ENCODE measurements at regions not wholly inside any gene's neighbourhood (a gene's known extent, or its start where the extent isn't known, plus 50 kb on each side); places are given as distances from the start of the nearest gene placed in this dataset.
"Not testable (repeated sequence)": the region's sequence is repeated elsewhere in the genome, so short reads cannot be mapped to it uniquely, and the experiment has no call there.

DNA sequence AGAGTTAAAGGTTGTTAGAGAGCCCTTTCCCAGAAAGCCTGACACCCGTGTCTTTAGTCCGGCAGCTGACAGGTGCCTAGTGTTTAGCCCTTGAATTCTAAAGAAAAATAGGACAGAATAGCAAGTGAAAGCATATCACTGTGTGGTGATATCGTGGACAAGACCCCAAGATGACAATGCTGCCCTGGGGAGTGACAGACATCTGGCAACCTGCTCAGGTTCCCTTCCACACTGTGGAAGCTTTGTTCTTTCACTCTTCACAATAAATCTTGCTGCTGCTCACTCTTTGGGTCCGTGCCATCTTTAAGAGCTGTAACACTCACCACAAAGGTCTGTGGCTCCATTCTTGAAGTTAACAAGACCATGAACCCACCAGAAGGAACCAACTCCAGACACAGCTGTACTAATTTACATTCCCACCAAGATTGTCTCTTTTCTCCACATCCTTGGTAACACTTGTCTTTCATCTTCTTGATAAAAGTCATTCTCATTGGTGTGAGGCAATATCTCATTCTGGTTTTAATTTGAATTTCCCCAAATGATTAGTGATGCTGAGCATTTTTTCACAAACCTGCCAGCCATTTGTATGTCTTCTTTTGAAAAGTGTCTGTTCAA is 107.6 kb upstream of the SGIP1 start:
- Histone ChIP-seq H4K20me1 (ENCODE audit: control insufficient read depth, insufficient read depth, insufficient read length) (no peaks in the 10 kb centered on the region), H3K9ac (ENCODE audit: extremely low read depth, insufficient read length, low read length) (no peak overlapping the region), H2BK15ac (ENCODE audit: low read depth, low read length) (no peak overlapping the region), H3K9me3 (ENCODE audit: control insufficient read depth, low read depth, low read length) (no peaks in the 10 kb centered on the region), H4K5ac (ENCODE audit: insufficient read length, low read depth, low read length) (no peak overlapping the region), H2BK5ac (ENCODE audit: insufficient read length, low read length) (no peak overlapping the region), H2AK5ac (ENCODE audit: insufficient read length, low read length) (no peak overlapping the region), H3K18ac (ENCODE audit: insufficient read length, low read depth, low read length) (no peak overlapping the region), H2BK20ac (ENCODE audit: low read depth, low read length, poor library complexity, severe bottlenecking) (no peak overlapping the region), H2BK120ac (ENCODE audit: low read depth, low read length, poor library complexity, severe bottlenecking) (no peak overlapping the region), H4K91ac (ENCODE audit: insufficient read length, low read depth, low read length) (no peak overlapping the region), H3K4me1 (ENCODE audit: insufficient read depth, low read length) (peaks cover 4% of the 10 kb centered on the region; the same call in 1 of the 2 replicates), H3K14ac (ENCODE audit: insufficient read depth, low read length) (no peak overlapping the region), H3K79me1 (ENCODE audit: insufficient read depth, low read depth, low read length, poor library complexity, severe bottlenecking) (no peaks in the 10 kb centered on the region), H3K23ac (ENCODE audit: insufficient read length, low read depth, low read length) (no peak overlapping the region), H4K8ac (replicated peaks; ENCODE audit: insufficient read length, low read depth, low read length) (no peak overlapping the region), H3K4me2 (ENCODE audit: insufficient read depth, insufficient read length, low read length) (no peak overlapping the region), H3K23me2 (ENCODE audit: insufficient read length, low read depth, low read length, poor library complexity, severe bottlenecking) (no peaks in the 10 kb centered on the region), H3K79me2 (ENCODE audit: insufficient read depth, low read length) (no peaks in the 10 kb centered on the region), H3K4ac (ENCODE audit: low read depth, low read length) (no peak overlapping the region), H3K56ac (ENCODE audit: insufficient read length, low read depth, low read length) (no peak overlapping the region), H2BK12ac (ENCODE audit: insufficient read length, low read depth, low read length) (no peak overlapping the region), H3K27ac (ENCODE audit: insufficient read length, low read depth, low read length) (no peak overlapping the region), H2AFZ (ENCODE audit: low read length) (no peak overlapping the region), H3T11ph (ENCODE audit: low read length) (no peak overlapping the region), H3K27me3 (ENCODE audit: insufficient read depth, low read length) (no peaks in the 10 kb centered on the region)
- Mint-ChIP-seq H3K4me3 (no peak overlapping the region; a peak in 1 of 5 replicates), H3K27me3 (ENCODE audit: low read depth) (no peaks in the 10 kb centered on the region), H3K4me1 (peaks cover 30 to 32% of the 10 kb centered on the region in 2 experiments), H3K27ac (peak overlapping the region in 2 of 3 experiments; percentile 96 to 97; a peak in 3 of 7 replicates), H3K36me3 (ENCODE audit: insufficient read depth in 1 of 3, low read depth in 3 of 3) (peaks cover 13 to 52% (median 40%) of the 10 kb centered on the region in 3 experiments; a peak in 6 of 7 replicates), H3K9me3 (peaks cover 29 to 49% of the 10 kb centered on the region in 2 experiments)
- no CpG with 5 or more reads among the region's 4 CpGs for WGBS (ENCODE audit: extremely low coverage, insufficient read length, low lambda C conversion rate)
- no peak for DNase-seq
- TF ChIP-seq, protein P1, sequence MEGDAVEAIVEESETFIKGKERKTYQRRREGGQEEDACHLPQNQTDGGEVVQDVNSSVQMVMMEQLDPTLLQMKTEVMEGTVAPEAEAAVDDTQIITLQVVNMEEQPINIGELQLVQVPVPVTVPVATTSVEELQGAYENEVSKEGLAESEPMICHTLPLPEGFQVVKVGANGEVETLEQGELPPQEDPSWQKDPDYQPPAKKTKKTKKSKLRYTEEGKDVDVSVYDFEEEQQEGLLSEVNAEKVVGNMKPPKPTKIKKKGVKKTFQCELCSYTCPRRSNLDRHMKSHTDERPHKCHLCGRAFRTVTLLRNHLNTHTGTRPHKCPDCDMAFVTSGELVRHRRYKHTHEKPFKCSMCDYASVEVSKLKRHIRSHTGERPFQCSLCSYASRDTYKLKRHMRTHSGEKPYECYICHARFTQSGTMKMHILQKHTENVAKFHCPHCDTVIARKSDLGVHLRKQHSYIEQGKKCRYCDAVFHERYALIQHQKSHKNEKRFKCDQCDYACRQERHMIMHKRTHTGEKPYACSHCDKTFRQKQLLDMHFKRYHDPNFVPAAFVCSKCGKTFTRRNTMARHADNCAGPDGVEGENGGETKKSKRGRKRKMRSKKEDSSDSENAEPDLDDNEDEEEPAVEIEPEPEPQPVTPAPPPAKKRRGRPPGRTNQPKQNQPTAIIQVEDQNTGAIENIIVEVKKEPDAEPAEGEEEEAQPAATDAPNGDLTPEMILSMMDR (conservative IDR thresholded peaks at IDR 0.05), result no peak

DNA sequence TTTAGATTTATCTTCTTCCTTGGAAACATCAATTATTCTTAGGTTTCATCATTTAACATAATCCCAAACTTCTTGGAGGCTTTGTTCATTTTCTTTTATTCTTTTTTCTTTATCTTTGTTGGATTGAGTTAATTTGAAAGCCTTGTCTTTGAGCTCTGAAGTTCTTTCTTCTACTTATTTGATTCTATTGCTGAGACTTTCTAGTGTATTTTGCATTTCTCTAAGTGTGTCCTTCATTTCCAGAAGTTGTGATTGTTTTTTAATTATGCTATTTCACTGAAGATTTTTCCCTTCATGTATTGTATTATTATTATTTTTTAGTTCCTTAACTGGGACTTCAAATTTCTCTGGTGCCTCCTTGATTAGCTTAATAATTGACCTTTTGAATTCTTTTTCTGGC is 103.1 kb upstream of the SGIP1 start:
- Mint-ChIP-seq H3K36me3 (ENCODE audit: insufficient read depth in 1 of 3, low read depth in 3 of 3) (peaks cover 13 to 49% (median 38%) of the 10 kb centered on the region in 3 experiments; a peak in 6 of 7 replicates), H3K9me3 (peaks cover 29 to 52% of the 10 kb centered on the region in 2 experiments)
- not testable (repeated sequence) for H3K4me1 ChIP-seq (ENCODE audit: insufficient read depth, low read length)

More for the DNA sequence above, 103.1 kb upstream of the SGIP1 start:
- not testable (repeated sequence) for H3K9me3 ChIP-seq (ENCODE audit: control insufficient read depth, low read depth, low read length); H3K27ac Mint-ChIP-seq; DNase-seq; H3K27ac ChIP-seq (ENCODE audit: insufficient read length, low read depth, low read length); H3K4me2 ChIP-seq (ENCODE audit: insufficient read depth, insufficient read length, low read length); H2BK120ac ChIP-seq (ENCODE audit: low read depth, low read length, poor library complexity, severe bottlenecking); H2BK5ac ChIP-seq (ENCODE audit: insufficient read length, low read length); H2BK20ac ChIP-seq (ENCODE audit: low read depth, low read length, poor library complexity, severe bottlenecking); H4K8ac ChIP-seq (replicated peaks; ENCODE audit: insufficient read length, low read depth, low read length); H4K5ac ChIP-seq (ENCODE audit: insufficient read length, low read depth, low read length); H3K56ac ChIP-seq (ENCODE audit: insufficient read length, low read depth, low read length); H3K27me3 ChIP-seq (ENCODE audit: insufficient read depth, low read length); H2BK12ac ChIP-seq (ENCODE audit: insufficient read length, low read depth, low read length); H3K23me2 ChIP-seq (ENCODE audit: insufficient read length, low read depth, low read length, poor library complexity, severe bottlenecking); H4K91ac ChIP-seq (ENCODE audit: insufficient read length, low read depth, low read length); H3T11ph ChIP-seq (ENCODE audit: low read length); H3K4ac ChIP-seq (ENCODE audit: low read depth, low read length); H4K20me1 ChIP-seq (ENCODE audit: control insufficient read depth, insufficient read depth, insufficient read length); H2AK5ac ChIP-seq (ENCODE audit: insufficient read length, low read length); H3K79me2 ChIP-seq (ENCODE audit: insufficient read depth, low read length); H3K79me1 ChIP-seq (ENCODE audit: insufficient read depth, low read depth, low read length, poor library complexity, severe bottlenecking); H3K9ac ChIP-seq (ENCODE audit: extremely low read depth, insufficient read length, low read length); H3K27me3 Mint-ChIP-seq (ENCODE audit: low read depth); H3K4me3 Mint-ChIP-seq; H2BK15ac ChIP-seq (ENCODE audit: low read depth, low read length); H3K23ac ChIP-seq (ENCODE audit: insufficient read length, low read depth, low read length); H3K14ac ChIP-seq (ENCODE audit: insufficient read depth, low read length); H2AFZ ChIP-seq (ENCODE audit: low read length); H3K18ac ChIP-seq (ENCODE audit: insufficient read length, low read depth, low read length)
- peaks cover 35 to 37% of the 10 kb centered on the region in 2 experiments for H3K4me1 Mint-ChIP-seq

All from H9 (cell line).